Superior temporal gyrus (tissue), 1 donor: ENCODE measurements at regions not wholly inside any gene's neighbourhood (a gene's known extent, or its start where the extent isn't known, plus 50 kb on each side); places are given as distances from the start of the nearest gene placed in this dataset.

Source experiments
- DNase-seq: peaks from one replicate; pipeline ENCODE4 v3.0.0-alpha.2; 2016; ENCODE audit errors: extremely low spot score

DNA sequence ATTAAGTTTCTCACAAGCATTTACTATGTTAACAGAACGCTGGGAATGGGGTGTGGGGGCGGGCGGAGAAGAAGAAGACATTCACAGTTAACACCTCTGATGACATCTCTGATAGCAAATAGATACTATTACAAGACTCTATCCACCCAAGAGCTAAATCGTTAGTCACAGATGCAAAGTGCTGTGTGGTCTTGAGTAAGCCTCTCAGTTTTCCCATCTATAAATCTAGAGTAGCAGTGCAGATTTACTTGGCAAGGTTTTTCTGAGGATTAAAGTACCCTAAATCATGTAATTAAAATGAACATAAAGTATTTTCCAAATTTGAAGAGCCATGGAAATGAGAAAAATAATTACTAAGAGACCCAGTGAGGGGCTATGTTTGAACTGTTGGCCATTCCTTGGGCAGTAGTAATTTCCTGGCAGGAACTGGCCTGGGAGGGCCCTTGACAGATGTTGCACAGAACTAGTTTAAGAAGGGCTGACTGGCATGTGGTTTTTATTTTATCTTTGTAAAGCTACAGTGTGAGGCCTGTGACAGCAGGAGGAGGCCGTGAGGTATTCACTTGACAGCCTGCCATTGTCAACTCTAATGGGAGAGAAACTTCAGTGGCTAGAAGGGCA lies 58.7 kb upstream of the APOBEC4 start:
- DNase-seq: no peak

DNA sequence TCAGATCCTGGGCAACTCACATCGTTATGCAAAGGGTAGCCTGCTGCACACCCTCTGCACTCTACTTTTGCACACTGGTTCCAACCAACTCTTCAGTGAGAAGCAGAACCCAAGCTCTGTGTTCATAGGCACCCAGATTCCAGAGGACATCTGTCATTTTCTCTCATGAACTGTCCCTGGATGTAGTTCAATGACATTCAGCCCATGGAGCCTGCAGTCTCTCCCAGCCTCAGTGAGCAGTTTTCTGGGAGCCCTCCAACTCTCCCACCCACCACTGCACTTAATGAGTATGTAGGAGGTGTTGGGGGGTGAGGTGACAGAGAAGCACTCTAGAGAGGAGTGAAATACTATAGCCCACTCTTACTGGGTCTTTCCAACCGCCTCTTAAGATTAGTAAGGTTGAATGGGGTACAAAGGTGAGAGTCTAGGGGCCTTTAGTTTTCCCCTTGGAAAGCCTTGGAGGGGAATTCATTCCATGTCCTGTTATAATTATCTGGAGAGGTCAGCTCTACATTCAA lies 58.1 kb upstream of the APOBEC4 start:
- no peak for DNase-seq

DNA sequence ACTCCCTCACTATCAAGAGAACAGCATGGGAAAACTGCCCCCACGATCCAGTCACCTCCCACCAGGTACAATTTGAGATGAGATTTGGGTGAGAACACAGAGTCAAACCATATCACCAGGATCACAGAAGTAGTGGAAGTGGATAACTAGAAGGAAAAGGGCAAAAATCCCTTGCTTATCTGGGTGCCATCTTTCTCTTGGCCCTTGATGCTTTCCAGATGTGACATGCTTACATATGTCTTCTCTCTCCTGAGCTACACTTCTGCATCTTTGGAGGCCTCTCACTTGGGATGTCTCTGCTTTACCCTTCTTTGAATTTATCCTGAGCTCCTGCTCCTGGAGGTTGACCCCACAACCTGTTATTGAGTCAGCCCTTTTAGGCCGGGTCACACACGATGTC lies 57.6 kb upstream of the APOBEC4 start:
- DNase-seq: no peak

DNA sequence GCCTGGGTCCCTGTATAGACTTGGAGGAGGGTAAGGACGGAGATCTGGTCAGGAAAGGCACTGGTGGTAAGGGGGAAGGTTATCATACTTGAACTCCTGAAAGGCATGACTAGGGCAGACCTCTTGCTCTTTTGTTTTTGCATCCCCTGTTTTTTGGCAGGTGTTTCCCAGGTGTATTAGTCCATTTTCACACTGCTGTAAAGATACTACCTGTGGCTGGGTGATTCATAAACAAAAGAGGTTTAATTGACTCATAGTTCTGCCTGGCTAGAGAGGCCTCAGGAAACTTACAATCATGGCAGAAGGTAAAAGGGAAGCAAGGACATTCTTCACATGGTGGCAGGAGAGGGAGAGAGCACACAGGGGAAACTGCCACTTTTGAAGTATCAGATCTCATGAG lies 57.2 kb upstream of the APOBEC4 start:
- DNase-seq: no peak

DNA sequence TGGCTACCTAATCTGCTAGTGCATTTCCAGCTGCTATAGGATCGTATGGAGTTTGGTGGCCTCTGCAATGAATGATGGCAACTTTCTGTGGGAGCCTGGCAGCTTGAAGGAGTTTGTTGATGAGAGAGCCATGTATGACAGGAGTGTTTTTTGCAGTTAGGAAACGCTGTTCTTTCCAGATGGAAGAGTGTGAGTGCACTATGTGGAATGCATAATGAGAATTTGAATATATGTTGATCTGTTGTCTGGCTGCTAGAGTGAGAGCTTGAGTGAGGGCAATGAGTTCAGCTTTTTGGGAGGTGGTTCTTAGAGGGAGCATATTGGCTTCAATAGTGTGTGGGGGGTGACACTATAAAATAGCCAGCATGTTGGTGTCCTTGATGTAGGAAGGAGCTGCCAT lies 51.0 kb upstream of the APOBEC4 start:
- DNase-seq: no peak
